Activated CD8-positive, alpha-beta memory T cell treated with anti-CD3 and anti-CD28 coated beads for 36 hours (primary cell): ENCODE measurements at regions not wholly inside any gene's neighbourhood (a gene's known extent, or its start where the extent isn't known, plus 50 kb on each side); places are given as distances from the start of the nearest gene placed in this dataset.

ENCODE experiments used
- CTCF ChIA-PET: fragments of 350-600 bp; sonication (Branson Sonifier 250); formaldehyde crosslinking; loops from one replicate; lab custom pipeline; 2021; ENCODE audit warnings: antibody characterized with exemption; lab: Charles Lee
- POLR2A ChIA-PET: fragments of 350-600 bp; sonication (Branson Sonifier 250); formaldehyde crosslinking; loops from one replicate; lab custom pipeline; 2021; ENCODE audit warnings: antibody characterized with exemption; lab: Charles Lee

- ChIA-PET POLR2A (no interaction called here), CTCF (no interaction called here)
Observed at GRCh38 chr2:103437161-103437560, 675.3 kb downstream of the TMEM182 start.

DNA sequence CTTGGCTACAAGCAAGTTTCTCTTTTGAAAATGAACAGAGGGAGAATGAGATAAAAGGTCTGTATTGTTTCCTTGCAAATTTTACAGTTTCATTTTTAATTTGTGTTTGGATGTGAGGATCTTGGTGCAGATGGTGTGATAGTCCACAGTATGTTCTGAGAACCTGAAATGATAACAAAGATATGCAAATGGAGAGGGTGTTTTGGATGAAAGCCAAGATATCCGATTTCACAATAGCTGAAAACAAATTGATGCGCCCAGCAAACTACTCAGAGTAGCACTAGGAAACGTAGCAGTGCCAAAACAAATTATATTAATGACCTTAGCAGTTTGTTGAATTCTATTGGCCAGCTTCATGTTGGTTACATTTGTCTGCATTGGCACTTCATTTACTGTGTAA, 683.5 kb downstream of the TMEM182 start:
- POLR2A ChIA-PET: no interaction called here
- CTCF ChIA-PET: no interaction called here

- POLR2A ChIA-PET: no interaction called here
- CTCF ChIA-PET: no interaction called here
Observed at GRCh38 chr2:103448495-103448894, 686.7 kb downstream of the TMEM182 start.

- CTCF ChIA-PET: no interaction called here
- POLR2A ChIA-PET: no interaction called here
Observed at GRCh38 chr2:103451283-103451682, 689.5 kb downstream of the TMEM182 start.

DNA sequence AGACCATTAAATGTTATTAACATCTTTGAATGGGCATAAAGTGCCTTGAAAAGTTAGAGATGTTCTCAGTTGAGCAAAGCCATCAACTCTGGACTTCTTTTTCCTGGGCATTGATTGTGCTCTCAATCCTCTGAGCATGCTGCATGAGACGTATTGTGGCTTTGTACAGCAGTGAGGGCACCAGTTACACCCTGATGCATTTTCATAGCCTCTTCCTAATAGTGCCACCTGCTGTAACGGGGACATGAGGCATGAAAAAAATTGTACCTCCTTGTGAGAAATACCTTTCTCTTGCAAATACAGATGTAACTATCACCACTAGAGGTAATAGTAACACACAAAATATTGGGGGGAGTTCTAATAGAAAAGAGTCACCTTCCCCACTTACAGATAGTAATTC, 697.5 kb downstream of the TMEM182 start:
- POLR2A ChIA-PET: no interaction called here
- CTCF ChIA-PET: no interaction called here

GRCh38 chr2:103462101-103462500, 700.3 kb downstream of the TMEM182 start:
- POLR2A ChIA-PET: no interaction called here
- CTCF ChIA-PET: no interaction called here

- ChIA-PET POLR2A (no interaction called here), CTCF (no interaction called here)
Observed at GRCh38 chr2:103462712-103463111, 700.9 kb downstream of the TMEM182 start.

DNA sequence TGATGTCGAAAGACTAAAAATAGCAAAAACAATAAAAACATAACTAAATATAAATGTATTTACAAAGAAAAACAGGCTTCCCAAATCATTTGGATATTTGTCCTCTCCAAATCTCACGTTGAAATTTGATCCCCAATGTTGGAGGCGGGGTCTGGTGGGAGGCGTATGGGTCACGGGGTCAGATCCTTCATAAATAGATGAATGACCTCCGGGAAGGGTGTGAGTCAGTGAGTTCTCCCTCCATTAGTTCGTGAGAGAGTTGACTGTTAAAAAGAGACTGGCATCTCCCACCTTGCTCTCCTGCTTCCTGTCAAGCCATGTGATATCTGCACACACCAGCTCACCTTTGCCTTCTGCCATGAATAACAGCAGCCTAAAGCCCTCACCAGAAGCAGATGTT, 703.0 kb downstream of the TMEM182 start:
- CTCF ChIA-PET: no interaction called here
- POLR2A ChIA-PET: no interaction called here

DNA sequence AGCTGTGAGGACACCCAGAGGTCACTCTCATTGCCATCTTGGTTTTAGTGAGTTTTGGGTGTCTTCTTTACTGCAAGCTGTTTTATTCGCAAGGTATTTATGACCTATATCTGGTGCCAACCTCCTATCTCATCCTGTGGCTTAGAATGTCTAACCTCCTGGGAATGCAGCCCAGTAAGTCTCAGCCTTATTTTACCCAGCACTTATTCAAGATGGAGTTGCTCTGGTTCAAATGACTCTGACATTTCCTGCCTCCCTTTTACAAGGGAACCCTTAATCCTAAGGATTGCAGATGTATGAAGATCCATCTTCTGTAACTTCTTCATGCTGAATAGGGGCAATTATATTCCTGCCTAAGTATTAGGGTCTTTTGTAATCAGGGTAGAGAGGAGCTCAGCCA, 708.0 kb downstream of the TMEM182 start:
- POLR2A ChIA-PET: no interaction called here
- CTCF ChIA-PET: no interaction called here

- POLR2A ChIA-PET: no interaction called here
- CTCF ChIA-PET: no interaction called here
Observed at GRCh38 chr2:103484906-103485305, 723.1 kb downstream of the TMEM182 start.

DNA sequence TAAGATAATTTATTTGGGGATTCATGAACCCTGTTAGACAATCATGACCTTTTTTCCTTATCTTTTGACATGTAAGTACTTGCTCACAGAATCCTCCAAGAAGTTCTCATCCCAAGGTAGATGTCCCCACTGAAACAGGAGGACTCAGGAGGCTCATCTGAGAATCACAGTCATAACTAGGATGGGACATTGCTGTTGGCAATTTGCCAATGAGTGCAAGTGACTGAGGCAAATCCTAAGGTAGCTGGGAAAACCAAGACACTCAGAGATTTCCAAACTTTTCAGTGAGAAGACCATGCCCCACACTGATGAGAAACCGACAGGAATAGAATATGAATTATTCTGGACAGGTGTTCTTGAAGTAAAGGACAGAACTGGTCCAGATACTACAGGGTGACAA, 735.0 kb downstream of the TMEM182 start:
- POLR2A ChIA-PET: no interaction called here

DNA sequence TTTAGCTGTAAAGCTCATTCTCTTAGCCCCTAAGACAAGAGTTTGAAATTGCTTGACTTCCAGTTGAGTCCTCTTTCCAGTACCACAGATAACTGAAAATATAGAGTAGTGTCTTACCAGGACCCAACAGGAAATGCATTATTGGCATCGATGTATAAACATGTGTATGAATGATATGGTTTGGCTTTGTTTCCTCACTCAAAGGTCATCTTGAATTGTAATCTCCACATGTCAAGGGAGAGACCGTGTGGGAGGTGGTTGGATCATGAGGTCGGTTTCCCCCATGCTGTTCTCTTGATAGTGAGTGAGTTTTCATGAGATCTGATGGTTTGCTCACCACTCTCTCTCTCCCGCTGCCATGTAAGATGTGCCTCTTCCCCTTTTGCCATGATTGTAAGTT, 745.0 kb downstream of the TMEM182 start:
- POLR2A ChIA-PET: no interaction called here

More for the DNA sequence above, 735.0 kb downstream of the TMEM182 start:
- CTCF ChIA-PET: no interaction called here

GRCh38 chr2:103512442-103512841, 750.6 kb downstream of the TMEM182 start:
- ChIA-PET CTCF (no interaction called here), POLR2A (no interaction called here)

More for the DNA sequence above, 745.0 kb downstream of the TMEM182 start:
- CTCF ChIA-PET: no interaction called here

- ChIA-PET CTCF (no interaction called here), POLR2A (no interaction called here)
Observed at GRCh38 chr2:103520547-103520946, 758.7 kb downstream of the TMEM182 start.

DNA sequence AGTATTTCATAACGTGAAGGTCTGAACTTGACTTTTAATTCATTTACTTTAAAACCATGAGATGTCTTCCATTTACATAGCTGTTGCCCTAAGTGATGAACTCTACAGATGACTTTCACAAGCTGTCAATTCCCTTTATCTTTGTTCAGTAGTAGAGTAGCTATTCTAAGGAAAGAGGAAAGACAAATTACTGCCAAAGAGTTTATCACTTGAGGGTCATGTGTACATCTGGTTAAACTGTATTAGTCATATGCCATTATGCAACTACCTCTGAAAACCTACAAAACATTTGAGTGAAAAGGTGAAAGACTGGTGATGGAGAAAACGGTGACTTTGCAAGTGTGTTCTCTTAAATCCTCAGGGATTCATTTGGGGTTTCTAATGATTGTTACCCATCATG, 763.9 kb downstream of the TMEM182 start:
- ChIA-PET CTCF (no interaction called here), POLR2A (no interaction called here)

- ChIA-PET CTCF (no interaction called here), POLR2A (no interaction called here)
Observed at GRCh38 chr2:103526757-103527156, 764.9 kb downstream of the TMEM182 start.

DNA sequence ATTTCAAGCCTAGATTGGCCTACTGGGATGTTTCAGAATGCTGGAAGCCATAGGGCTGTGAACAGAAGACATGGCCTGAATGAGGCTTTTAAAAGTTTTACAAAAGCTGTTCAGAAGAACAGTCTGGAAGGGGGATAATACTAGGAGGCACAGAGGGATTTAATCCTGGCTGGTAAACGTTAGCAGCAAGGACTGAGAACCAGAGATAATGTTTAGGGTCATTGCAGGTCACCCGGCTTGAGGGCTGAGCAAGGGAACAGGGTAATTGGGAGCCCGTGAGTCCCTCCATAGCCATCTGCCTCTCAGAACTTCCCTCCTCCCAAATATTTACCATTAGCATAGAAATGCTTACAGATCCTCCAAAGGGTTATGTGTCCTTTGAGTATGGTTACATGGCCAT, 765.4 kb downstream of the TMEM182 start:
- ChIA-PET POLR2A (no interaction called here), CTCF (no interaction called here)

- POLR2A ChIA-PET: no interaction called here
- CTCF ChIA-PET: no interaction called here
Observed at GRCh38 chr2:103529798-103530502, 768.1 kb downstream of the TMEM182 start.

GRCh38 chr2:103552775-103553174, 790.9 kb downstream of the TMEM182 start:
- CTCF ChIA-PET: no interaction called here

GRCh38 chr2:103594823-103595222, 833.0 kb downstream of the TMEM182 start:
- POLR2A ChIA-PET: no interaction called here
- CTCF ChIA-PET: no interaction called here

More at GRCh38 chr2:103552775-103553174, 790.9 kb downstream of the TMEM182 start:
- POLR2A ChIA-PET: no interaction called here

DNA sequence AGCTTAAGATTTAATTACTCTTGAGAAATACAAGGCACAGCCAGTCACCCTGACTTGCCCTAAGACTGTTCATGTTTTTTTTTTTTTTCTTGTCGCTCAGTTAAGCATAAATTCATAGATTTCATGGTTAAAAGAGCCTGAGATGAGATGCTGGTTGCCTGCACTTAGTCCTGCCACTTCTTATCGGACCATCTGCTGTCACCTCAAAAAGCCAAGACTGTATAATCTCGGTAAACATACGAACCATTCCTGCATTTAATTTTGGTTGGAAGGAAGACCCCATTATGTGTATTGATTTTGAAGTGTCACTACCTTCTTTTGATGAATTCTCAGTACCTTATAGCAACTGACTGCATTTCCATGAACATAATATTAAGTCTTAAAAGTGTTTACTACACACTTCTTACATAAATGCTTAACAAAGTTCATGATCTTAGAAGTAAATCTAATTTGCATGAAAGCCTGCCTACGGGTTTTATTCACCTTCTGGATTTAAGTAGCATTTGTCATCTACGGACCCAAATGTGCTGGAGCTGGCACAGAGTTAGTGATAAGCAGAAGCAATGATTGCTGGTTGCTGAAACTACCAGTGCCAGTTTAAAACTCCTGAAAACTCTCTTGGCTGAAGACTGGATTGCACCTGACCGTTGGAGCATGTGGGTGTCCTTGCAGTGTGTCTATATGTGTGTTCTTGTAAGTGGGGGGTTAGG, 843.4 kb downstream of the TMEM182 start:
- POLR2A ChIA-PET: no interaction called here
- CTCF ChIA-PET: no interaction called here
